RWPE1 (cell line): ENCODE measurements at regions not wholly inside any gene's neighbourhood (a gene's known extent, or its start where the extent isn't known, plus 50 kb on each side); places are given as distances from the start of the nearest gene placed in this dataset.

ENCODE experiments used
- CTCF ChIA-PET: fragments of 350-600 bp; sonication (Branson Sonifier 250); formaldehyde crosslinking; extraction: SDS; loops from one replicate; lab custom pipeline; 2021; lab: Yijun Ruan, JAX
- POLR2A ChIA-PET: fragments of 400-600 bp; formaldehyde crosslinking; extraction: SDS; loops from one replicate; lab custom pipeline; 2020; ENCODE audit warnings: antibody characterized with exemption; ENCODE audit not compliant: low non-redundant PET; lab: Yijun Ruan, JAX
- DNase-seq: peaks from one replicate; pipeline ENCODE4 v3.0.0; 2012; ENCODE audit warnings: low spot score
- H3K27ac ChIP-seq: fragments of 450-650 bp; 2 replicates; pipeline ENCODE4 v1.5.1; 2017
- CTCF ChIP-seq: fragments of 450-650 bp; conservative IDR thresholded peaks from 2 replicates; pipeline ENCODE4 v1.5.1; 2017; ENCODE audit warnings: low read depth, mild to moderate bottlenecking

DNA sequence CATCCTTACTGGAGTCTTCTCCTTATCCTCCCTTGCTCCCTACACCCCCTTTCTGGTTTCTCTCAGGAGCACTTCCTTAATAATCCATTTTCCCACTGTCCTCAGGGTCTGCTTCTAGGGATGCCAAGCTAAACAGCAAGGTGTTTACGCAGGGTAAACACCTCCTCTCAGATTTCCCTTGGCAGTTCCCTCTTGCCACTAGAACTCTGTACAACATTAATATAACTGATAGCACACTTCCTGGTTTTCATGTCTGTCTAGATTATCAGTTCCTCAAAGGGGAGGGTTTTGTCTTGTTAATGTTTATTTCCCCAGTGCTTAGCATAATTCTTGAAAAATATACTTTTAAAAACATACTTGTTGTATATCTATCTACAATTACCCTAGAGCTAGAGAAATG is 118.0 kb upstream of the SLC24A5 start:
- ChIA-PET POLR2A (no interaction called here), CTCF (no interaction called here)
- TF ChIP-seq CTCF = no peak
- H3K27ac ChIP-seq = no peak overlapping the region
- no peak for DNase-seq

DNA sequence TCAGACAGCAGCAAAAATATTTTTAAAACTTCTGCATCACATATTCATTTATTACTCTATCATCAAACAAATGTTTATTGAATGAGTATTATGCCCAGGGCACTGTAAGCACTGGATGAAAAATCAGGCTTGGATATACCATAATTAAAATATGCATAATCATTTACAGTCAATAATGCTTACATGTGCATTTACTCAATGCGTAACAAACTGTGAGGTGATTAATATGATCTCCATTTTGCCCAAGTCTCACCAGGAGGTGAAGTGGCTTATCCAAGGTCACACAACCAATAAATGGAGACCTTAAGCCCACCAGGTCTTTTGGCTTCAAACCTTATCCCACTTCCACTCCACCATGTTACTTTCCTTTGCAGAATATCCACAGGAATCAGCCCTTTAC is 117.3 kb upstream of the SLC24A5 start:
- CTCF ChIA-PET = interaction anchor here (0.6 kb wide), 1 partner anchor 696 kb away, joined by 3 read pairs; no protein-coding TSS in a partner anchor

DNA sequence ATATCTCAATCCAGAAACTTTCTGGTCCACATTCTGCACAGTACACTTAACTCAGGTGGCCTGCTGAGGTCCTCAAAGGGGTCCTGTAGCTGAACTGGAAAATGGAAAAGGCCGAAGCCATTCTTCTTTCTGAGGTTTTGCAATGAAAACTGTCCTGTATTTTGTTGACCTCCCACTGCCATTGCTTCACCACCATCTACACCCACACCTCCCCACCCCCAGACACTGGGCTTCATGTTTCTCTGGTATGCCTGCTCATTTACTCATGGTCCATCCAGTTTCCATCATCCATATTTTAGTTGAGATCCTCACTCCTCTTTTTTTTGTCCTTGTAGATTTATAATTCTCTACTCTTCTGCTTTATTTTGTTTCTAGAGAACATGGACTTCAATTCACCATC is 115.7 kb upstream of the SLC24A5 start:
- no peak for DNase-seq
- ChIA-PET CTCF (interaction anchor here (0.7 kb wide), 1 partner anchor 293 kb away, joined by 4 read pairs; no protein-coding TSS in a partner anchor), POLR2A (no interaction called here)
- TF ChIP-seq CTCF = no peak
- H3K27ac ChIP-seq = no peak overlapping the region

More for the DNA sequence above, 117.3 kb upstream of the SLC24A5 start:
- no peak for DNase-seq
- POLR2A ChIA-PET = no interaction called here
- H3K27ac ChIP-seq = no peak overlapping the region
- TF ChIP-seq CTCF = no peak

GRCh38 chr15:48006031-48006511 is 114.7 kb upstream of the SLC24A5 start:
- ChIA-PET POLR2A (no interaction called here), CTCF (interaction anchor here (0.7 kb wide), 1 partner anchor 294 kb away, joined by 4 read pairs; no protein-coding TSS in a partner anchor)
- DNase-seq = peak; percentile 23
- TF ChIP-seq CTCF = no peak
- no peak overlapping the region for H3K27ac ChIP-seq

- DNase-seq = no peak
- no peak overlapping the region for H3K27ac ChIP-seq
- CTCF ChIA-PET = no interaction called here
- POLR2A ChIA-PET = no interaction called here
- no peak for TF ChIP-seq CTCF
Measured at GRCh38 chr15:48010316-48010715, 110.5 kb upstream of the SLC24A5 start.

DNA sequence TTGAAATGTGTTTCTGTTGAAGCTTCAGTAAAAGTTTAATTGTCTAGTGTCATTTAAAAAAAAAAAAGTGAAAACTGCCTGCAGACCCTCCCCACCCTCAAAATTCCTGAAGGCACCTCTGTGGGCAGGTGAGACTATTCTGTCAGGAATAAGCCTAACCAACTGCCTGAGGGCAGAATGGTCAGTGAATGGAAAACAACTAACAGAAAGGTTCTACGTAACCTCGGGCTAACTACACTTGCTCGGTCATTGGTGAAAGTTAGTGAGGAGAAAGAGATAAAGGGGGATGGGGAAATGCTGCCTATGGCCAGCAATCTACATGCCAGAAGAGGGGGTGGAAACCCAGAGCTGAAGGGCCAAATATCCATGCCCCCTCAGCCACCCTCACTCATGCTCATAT is 108.6 kb upstream of the SLC24A5 start:
- CTCF ChIA-PET = interaction anchor here (0.7 kb wide), 1 partner anchor 173 kb away, joined by 3 read pairs; no protein-coding TSS in a partner anchor
- no peak for DNase-seq
- no peak for TF ChIP-seq CTCF
- POLR2A ChIA-PET = no interaction called here
- H3K27ac ChIP-seq = no peak overlapping the region
